Neural crest cell (in vitro differentiated cells): ENCODE measurements at regions not wholly inside any gene's neighbourhood (a gene's known extent, or its start where the extent isn't known, plus 50 kb on each side); places are given as distances from the start of the nearest gene placed in this dataset.

Experiments
- DNase-seq: peaks from one replicate; pipeline ENCODE4 v3.0.0; 2021; ENCODE audit warnings: low read depth, mixed read lengths, low spot score
- H3K27ac Mint-ChIP-seq: one replicate; pipeline ENCODE4 v1.8.0; 2021; ENCODE audit warnings: mild to moderate bottlenecking, mixed read lengths; ENCODE audit not compliant: unreplicated experiment
- H3K27me3 Mint-ChIP-seq: 2 replicates; pipeline ENCODE4 v1.8.0; 2021; ENCODE audit warnings: low read depth, mild to moderate bottlenecking, mixed read lengths
- H3K36me3 Mint-ChIP-seq: 2 replicates; pipeline ENCODE4 v1.8.0; 2021; ENCODE audit warnings: low read depth, mild to moderate bottlenecking, mixed read lengths
- H3K4me1 Mint-ChIP-seq: 2 replicates; pipeline ENCODE4 v1.8.0; 2021; ENCODE audit warnings: mixed read lengths
- H3K4me3 Mint-ChIP-seq: one replicate; pipeline ENCODE4 v1.8.0; 2021; ENCODE audit warnings: mild to moderate bottlenecking, mixed read lengths
- H3K9me3 Mint-ChIP-seq: 2 replicates; pipeline ENCODE4 v1.8.0; 2021; ENCODE audit warnings: mixed read lengths
- CTCF ChIP-seq: fragments of 200-600 bp; sonication (generic); conservative IDR thresholded peaks from 2 replicates; pipeline ENCODE4 v1.5.0; 2021; ENCODE audit warnings: antibody characterized with exemption, mild to moderate bottlenecking

GRCh38 chr3:166071831-166072230, 234.6 kb upstream of the BCHE start:
- no peak for DNase-seq
- H3K9me3 Mint-ChIP-seq = peaks cover 4% of the 10 kb centered on the region
- no peaks in the 10 kb centered on the region for H3K36me3 Mint-ChIP-seq
- no peak overlapping the region for H3K27ac Mint-ChIP-seq
- no peaks in the 10 kb centered on the region for H3K27me3 Mint-ChIP-seq
- H3K4me3 Mint-ChIP-seq = no peak overlapping the region
- no peaks in the 10 kb centered on the region for H3K4me1 Mint-ChIP-seq
- no peak for TF ChIP-seq CTCF

GRCh38 chr3:166064476-166064875, 227.3 kb upstream of the BCHE start:
- no peaks in the 10 kb centered on the region for H3K27me3 Mint-ChIP-seq
- no peaks in the 10 kb centered on the region for H3K36me3 Mint-ChIP-seq
- H3K4me1 Mint-ChIP-seq = no peaks in the 10 kb centered on the region
- no peak overlapping the region for H3K27ac Mint-ChIP-seq
- no peak overlapping the region for H3K4me3 Mint-ChIP-seq
- no peak for DNase-seq
- peaks cover 2% of the 10 kb centered on the region for H3K9me3 Mint-ChIP-seq
- TF ChIP-seq CTCF = no peak

GRCh38 chr3:166060789-166061479, 223.7 kb upstream of the BCHE start:
- DNase-seq = no peak
- H3K27me3 Mint-ChIP-seq = no peaks in the 10 kb centered on the region
- no peaks in the 10 kb centered on the region for H3K36me3 Mint-ChIP-seq
- H3K27ac Mint-ChIP-seq = no peak overlapping the region
- peaks cover 5% of the 10 kb centered on the region for H3K9me3 Mint-ChIP-seq
- H3K4me3 Mint-ChIP-seq = no peak overlapping the region
- no peaks in the 10 kb centered on the region for H3K4me1 Mint-ChIP-seq
- no peak for TF ChIP-seq CTCF

GRCh38 chr3:166052440-166052839, 215.2 kb upstream of the BCHE start:
- no peak for TF ChIP-seq CTCF
- Mint-ChIP-seq H3K4me1 (no peaks in the 10 kb centered on the region), H3K4me3 (no peak overlapping the region), H3K36me3 (no peaks in the 10 kb centered on the region), H3K9me3 (peaks cover 8% of the 10 kb centered on the region), H3K27ac (no peak overlapping the region), H3K27me3 (no peaks in the 10 kb centered on the region)
- no peak for DNase-seq

- Mint-ChIP-seq H3K4me1 (no peaks in the 10 kb centered on the region), H3K27me3 (no peaks in the 10 kb centered on the region), H3K27ac (no peak overlapping the region), H3K9me3 (peaks cover 3% of the 10 kb centered on the region), H3K4me3 (no peak overlapping the region), H3K36me3 (no peaks in the 10 kb centered on the region)
- DNase-seq = no peak
- no peak for TF ChIP-seq CTCF
These were observed 192.3 kb upstream of the BCHE start for GRCh38 chr3:166029507-166029906.
